Mesodermal cell (in vitro differentiated cells): ENCODE measurements at regions not wholly inside any gene's neighbourhood (a gene's known extent, or its start where the extent isn't known, plus 50 kb on each side); places are given as distances from the start of the nearest gene placed in this dataset.

ENCODE experiments used
- H3K27ac ChIP-seq: 2 replicates; pipeline ENCODE4 v1.7.0; 2013; ENCODE audit warnings: mild to moderate bottlenecking, low read depth, low read length, moderate library complexity; ENCODE audit not compliant: severe bottlenecking
- H3K36me3 ChIP-seq: 2 replicates; pipeline ENCODE4 v1.7.1; 2013; ENCODE audit warnings: mild to moderate bottlenecking, low read length, moderate library complexity; ENCODE audit not compliant: control insufficient read depth, insufficient read depth
- H3K4me1 ChIP-seq: one replicate; pipeline ENCODE4 v1.7.1; 2013; ENCODE audit warnings: mild to moderate bottlenecking, low read length; ENCODE audit not compliant: insufficient read depth, control insufficient read depth, poor library complexity, severe bottlenecking
- H3K4me3 ChIP-seq: 2 replicates; pipeline ENCODE4 v1.7.0; 2013; ENCODE audit warnings: low read length, control low read depth, mild to moderate bottlenecking; ENCODE audit not compliant: insufficient read depth, poor library complexity, severe bottlenecking; ENCODE audit errors: extremely low read depth
- H3K9me3 ChIP-seq: 2 replicates; pipeline ENCODE4 v1.7.1; 2013; ENCODE audit warnings: mild to moderate bottlenecking, low read length, moderate library complexity; ENCODE audit not compliant: control insufficient read depth
- WGBS, 2 experiments: methylation state at CpG; one replicate each; pipeline ENCODE4 v1.1.5; 2013; ENCODE audit warnings: missing lambda C conversion rate in 2 of 2; ENCODE audit not compliant: insufficient coverage in 2 of 2; 5-methylcytosine and 5-hydroxymethylcytosine counted together

DNA sequence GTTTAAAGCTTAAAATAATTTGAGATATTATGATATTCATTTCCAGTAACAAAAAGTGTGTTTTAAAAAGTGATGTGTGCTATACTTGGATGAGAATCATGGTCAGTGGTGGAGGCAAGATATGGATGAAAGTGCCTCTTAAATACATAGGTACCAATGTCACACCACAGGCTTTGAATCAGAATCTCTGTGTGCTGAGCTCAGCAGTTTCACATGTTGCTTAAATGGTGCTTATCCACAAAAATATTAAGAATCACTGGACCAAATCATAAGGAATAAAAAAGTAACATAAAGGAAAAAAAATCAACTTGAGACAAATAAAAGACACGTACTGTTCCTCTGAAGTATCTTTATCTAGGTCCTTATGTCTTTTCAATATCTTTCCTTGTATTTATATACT lies 850.5 kb upstream of the POT1 start:
- no peak overlapping the region for H3K4me3 ChIP-seq
- no peak overlapping the region for H3K27ac ChIP-seq
- H3K36me3 ChIP-seq, result no peaks in the 10 kb centered on the region
- H3K4me1 ChIP-seq, result no peaks in the 10 kb centered on the region
- H3K9me3 ChIP-seq, result no peaks in the 10 kb centered on the region
- WGBS, 2 experiments, result no CpG with 5 or more reads among the region's 1 CpG

DNA sequence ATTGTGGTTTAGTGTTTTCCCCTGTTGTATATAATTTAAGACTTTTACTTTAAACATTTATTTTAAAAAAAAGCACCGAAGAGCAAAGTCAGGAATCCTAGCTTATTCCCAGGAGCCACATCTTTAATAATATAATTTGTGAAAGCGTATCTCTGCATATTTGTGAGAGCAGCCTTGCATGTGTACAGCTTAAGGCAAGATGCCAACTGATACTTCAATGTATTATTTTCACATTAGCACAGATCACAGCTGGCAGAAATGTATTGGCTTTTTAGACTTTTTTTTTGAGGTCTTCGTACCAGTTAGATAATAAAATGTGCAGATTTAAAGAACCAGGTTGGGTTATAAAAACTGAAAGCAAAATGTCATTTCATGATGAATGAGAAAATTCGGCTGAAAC lies 845.7 kb upstream of the POT1 start:
- no peaks in the 10 kb centered on the region for H3K36me3 ChIP-seq
- H3K4me1 ChIP-seq, result no peaks in the 10 kb centered on the region
- WGBS, 2 experiments, result 83% methylated on average over 1 of the region's 4 CpGs; no CpG with 5 or more reads in 1 of the 2 experiments
- H3K4me3 ChIP-seq, result no peak overlapping the region
- H3K27ac ChIP-seq, result no peak overlapping the region
- no peaks in the 10 kb centered on the region for H3K9me3 ChIP-seq

GRCh38 chr7:125773113-125773785 lies 843.6 kb upstream of the POT1 start:
- no peak overlapping the region for H3K4me3 ChIP-seq
- 80 to 91% methylated on average over 14 to 17 of the region's 19 CpGs for WGBS, 2 experiments
- no peaks in the 10 kb centered on the region for H3K4me1 ChIP-seq
- H3K9me3 ChIP-seq, result no peaks in the 10 kb centered on the region
- H3K27ac ChIP-seq, result no peak overlapping the region
- H3K36me3 ChIP-seq, result no peaks in the 10 kb centered on the region

- Histone ChIP-seq H3K4me1 (no peaks in the 10 kb centered on the region), H3K36me3 (no peaks in the 10 kb centered on the region), H3K4me3 (no peak overlapping the region), H3K9me3 (no peaks in the 10 kb centered on the region), H3K27ac (no peak overlapping the region)
Measured at GRCh38 chr7:125747966-125748365, 818.3 kb upstream of the POT1 start.

GRCh38 chr7:125746510-125746909 lies 816.9 kb upstream of the POT1 start:
- no peaks in the 10 kb centered on the region for H3K4me1 ChIP-seq
- H3K9me3 ChIP-seq, result no peaks in the 10 kb centered on the region
- H3K27ac ChIP-seq, result no peak overlapping the region
- H3K36me3 ChIP-seq, result no peaks in the 10 kb centered on the region
- no peak overlapping the region for H3K4me3 ChIP-seq
- 85 to 100% methylated on average over 1 of the region's 2 CpGs for WGBS, 2 experiments

GRCh38 chr7:125727215-125727614 lies 797.6 kb upstream of the POT1 start:
- Histone ChIP-seq H3K27ac (no peak overlapping the region), H3K36me3 (no peaks in the 10 kb centered on the region), H3K9me3 (no peaks in the 10 kb centered on the region), H3K4me3 (no peak overlapping the region), H3K4me1 (no peaks in the 10 kb centered on the region)
- 86 to 89% methylated on average over 1 of the region's 1 CpG for WGBS, 2 experiments

DNA sequence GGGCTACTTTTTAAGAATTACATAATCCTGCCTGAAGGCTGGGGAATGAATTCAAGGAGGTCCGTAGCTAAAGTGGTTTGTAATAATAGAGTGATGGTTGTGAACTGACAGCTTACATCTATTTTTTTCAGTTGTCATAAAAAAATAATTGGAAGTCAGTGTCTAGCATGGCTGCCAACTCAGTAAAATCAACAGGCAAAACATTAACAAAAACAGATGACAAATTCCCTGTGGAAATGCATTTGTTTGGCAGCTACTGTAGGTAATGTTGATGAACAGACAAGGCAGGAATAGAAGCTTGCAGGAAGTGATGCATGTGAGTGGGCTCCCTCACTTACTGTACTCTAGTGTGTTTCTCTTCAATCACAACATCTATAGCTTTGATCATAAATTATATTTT lies 766.0 kb upstream of the POT1 start:
- WGBS, 2 experiments, result no CpG with 5 or more reads among the region's 1 CpG
- Histone ChIP-seq H3K36me3 (no peaks in the 10 kb centered on the region), H3K4me3 (no peak overlapping the region), H3K9me3 (no peaks in the 10 kb centered on the region), H3K27ac (no peak overlapping the region), H3K4me1 (no peaks in the 10 kb centered on the region)

DNA sequence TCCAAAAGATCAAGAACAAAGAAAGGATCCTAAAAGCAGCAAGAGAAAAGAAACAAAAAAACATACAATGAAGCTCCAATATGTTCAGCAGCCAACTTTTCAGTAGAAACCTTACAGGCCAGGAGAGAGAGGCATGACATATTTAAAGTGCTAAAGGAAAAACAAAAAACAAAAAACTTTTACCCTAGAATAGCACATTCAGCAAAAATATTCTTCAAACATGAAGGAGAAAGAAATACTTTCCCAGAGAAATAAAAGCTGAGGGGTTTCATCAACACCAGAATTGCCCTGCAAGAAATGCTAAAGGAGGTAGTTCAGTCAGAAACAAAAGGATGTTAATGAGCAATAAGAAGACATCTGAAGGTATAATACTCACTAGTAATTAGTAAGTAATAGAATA lies 753.5 kb upstream of the POT1 start:
- Histone ChIP-seq H3K4me1 (no peaks in the 10 kb centered on the region), H3K9me3 (no peaks in the 10 kb centered on the region), H3K4me3 (no peak overlapping the region), H3K27ac (no peak overlapping the region), H3K36me3 (no peaks in the 10 kb centered on the region)

- Histone ChIP-seq H3K36me3 (no peaks in the 10 kb centered on the region), H3K4me1 (no peaks in the 10 kb centered on the region), H3K27ac (no peak overlapping the region), H3K4me3 (no peak overlapping the region), H3K9me3 (no peaks in the 10 kb centered on the region)
- WGBS, 2 experiments, result 83 to 100% methylated on average over 1 to 2 of the region's 3 CpGs
Measured at GRCh38 chr7:125681508-125681907, 751.9 kb upstream of the POT1 start.

GRCh38 chr7:125678771-125679170 lies 749.1 kb upstream of the POT1 start:
- Histone ChIP-seq H3K4me1 (no peaks in the 10 kb centered on the region), H3K27ac (no peak overlapping the region), H3K36me3 (no peaks in the 10 kb centered on the region), H3K4me3 (no peak overlapping the region), H3K9me3 (no peaks in the 10 kb centered on the region)
- no CpG with 5 or more reads among the region's 2 CpGs for WGBS, 2 experiments

DNA sequence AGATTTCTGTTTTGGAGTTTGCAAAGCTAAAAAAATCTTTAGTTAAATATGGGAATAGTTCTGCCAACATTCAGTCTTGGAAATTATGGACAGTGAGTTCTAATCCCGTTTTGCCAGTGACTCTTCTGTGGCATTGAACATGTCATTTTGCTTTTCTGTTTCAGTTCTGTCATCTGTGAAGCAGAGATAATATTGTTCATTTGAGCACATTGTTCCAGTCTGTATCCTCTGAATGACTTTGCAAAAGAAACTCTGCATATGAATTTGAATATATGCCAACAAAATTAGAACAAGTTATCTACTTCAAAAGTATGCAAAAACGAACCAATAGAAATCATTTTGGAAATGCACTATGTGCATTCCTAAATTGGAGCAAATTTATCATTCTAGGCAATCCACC lies 746.0 kb upstream of the POT1 start:
- no peak overlapping the region for H3K4me3 ChIP-seq
- no peaks in the 10 kb centered on the region for H3K9me3 ChIP-seq
- H3K27ac ChIP-seq, result no peak overlapping the region
- WGBS, 2 experiments, result no CpG with 5 or more reads among the region's 2 CpGs
- H3K36me3 ChIP-seq, result no peaks in the 10 kb centered on the region
- H3K4me1 ChIP-seq, result no peaks in the 10 kb centered on the region
